Stimulated activated CD8-positive, alpha-beta memory T cell treated with anti-CD3 and anti-CD28 coated beads, Interleukin-15, amount 100 ng/mL, for 1 hour (primary cell): ENCODE measurements at regions not wholly inside any gene's neighbourhood (a gene's known extent, or its start where the extent isn't known, plus 50 kb on each side); places are given as distances from the start of the nearest gene placed in this dataset.
"Not testable (repeated sequence)": the region's sequence is repeated elsewhere in the genome, so short reads cannot be mapped to it uniquely, and the experiment has no call there.

Source experiments
- DNase-seq: peaks from one replicate; pipeline ENCODE4 v3.0.0-alpha.2; 2020; ENCODE audit warnings: low read depth

GRCh38 chr10:21290499-21291160 is 234.9 kb downstream of the SKIDA1 start:
- no peak for DNase-seq

GRCh38 chr10:21289961-21290360 is 235.5 kb downstream of the SKIDA1 start:
- DNase-seq = no peak

- DNase-seq = no peak
Measured at GRCh38 chr10:21289271-21289670, 236.2 kb downstream of the SKIDA1 start.

GRCh38 chr10:21285742-21286331 is 239.6 kb downstream of the SKIDA1 start:
- no peak for DNase-seq

GRCh38 chr10:21285207-21285606 is 240.3 kb downstream of the SKIDA1 start:
- no peak for DNase-seq

- DNase-seq = no peak
Measured at GRCh38 chr10:21284301-21284700, 241.2 kb downstream of the SKIDA1 start.

GRCh38 chr10:21283053-21283452 is 242.4 kb downstream of the SKIDA1 start:
- DNase-seq = not testable (repeated sequence)

- DNase-seq = no peak
Measured at GRCh38 chr10:21281765-21282484, 243.6 kb downstream of the SKIDA1 start.

- no peak for DNase-seq
Measured at GRCh38 chr10:21280971-21281572, 244.4 kb downstream of the SKIDA1 start.

- DNase-seq = no peak
Measured at GRCh38 chr10:21280037-21280436, 245.4 kb downstream of the SKIDA1 start.

- DNase-seq = no peak
Measured at GRCh38 chr10:21279217-21279575, 246.3 kb downstream of the SKIDA1 start.

GRCh38 chr10:21278491-21279216 is 246.8 kb downstream of the SKIDA1 start:
- peak; percentile 22 for DNase-seq

GRCh38 chr10:21273400-21273968 is 252.0 kb downstream of the SKIDA1 start:
- no peak for DNase-seq

GRCh38 chr10:21272643-21273399 is 252.7 kb downstream of the SKIDA1 start:
- DNase-seq = no peak

- DNase-seq = no peak
Measured at GRCh38 chr10:21270976-21271375, 254.5 kb downstream of the SKIDA1 start.

- DNase-seq = no peak
Measured at GRCh38 chr10:21269289-21269688, 256.2 kb downstream of the SKIDA1 start.

- no peak for DNase-seq
Measured at GRCh38 chr10:21265622-21266021, 259.9 kb downstream of the SKIDA1 start.

GRCh38 chr10:21264271-21264670 is 261.2 kb downstream of the SKIDA1 start:
- no peak for DNase-seq

GRCh38 chr10:21263839-21264238 is 261.6 kb downstream of the SKIDA1 start:
- no peak for DNase-seq

- DNase-seq = no peak
Measured at GRCh38 chr10:21263263-21263803, 262.1 kb downstream of the SKIDA1 start.

- no peak for DNase-seq
Measured at GRCh38 chr10:21261842-21262294, 263.6 kb downstream of the SKIDA1 start.
